HG02571 (cell line): ENCODE measurements at regions not wholly inside any gene's neighbourhood (a gene's known extent, or its start where the extent isn't known, plus 50 kb on each side); places are given as distances from the start of the nearest gene placed in this dataset.

Experiments used
- ATAC-seq: cut with Tn5 transposase; IDR thresholded peaks from one replicate; pipeline ENCODE4 v1.9.1; 2021; ENCODE audit warnings: mild to moderate bottlenecking, moderate library complexity; ENCODE audit not compliant: unreplicated experiment

GRCh38 chr5:159525117-159525516 is 194.8 kb upstream of the IL12B start:
- no peak for ATAC-seq

- ATAC-seq = no peak
These were observed 197.4 kb upstream of the IL12B start for GRCh38 chr5:159527546-159528254.

GRCh38 chr5:159531554-159532105 is 201.3 kb upstream of the IL12B start:
- ATAC-seq = no peak

- ATAC-seq = no peak
These were observed 202.9 kb upstream of the IL12B start for GRCh38 chr5:159533197-159533596.

GRCh38 chr5:159536166-159536565 is 205.9 kb upstream of the IL12B start:
- no peak for ATAC-seq

- no peak for ATAC-seq
These were observed 206.4 kb upstream of the IL12B start for GRCh38 chr5:159536646-159537045.

- no peak for ATAC-seq
These were observed 209.4 kb upstream of the IL12B start for GRCh38 chr5:159539678-159540077.

- ATAC-seq = no peak
These were observed 213.0 kb upstream of the IL12B start for GRCh38 chr5:159543326-159543725.

- no peak for ATAC-seq
These were observed 214.9 kb upstream of the IL12B start for GRCh38 chr5:159545156-159545555.

- no peak for ATAC-seq
These were observed 217.3 kb upstream of the IL12B start for GRCh38 chr5:159547466-159548195.

GRCh38 chr5:159548517-159548916 is 218.2 kb upstream of the IL12B start:
- ATAC-seq = no peak

GRCh38 chr5:159549046-159549445 is 218.8 kb upstream of the IL12B start:
- no peak for ATAC-seq

- no peak for ATAC-seq
These were observed 220.7 kb upstream of the IL12B start for GRCh38 chr5:159550951-159551350.

GRCh38 chr5:159552751-159553150 is 222.5 kb upstream of the IL12B start:
- no peak for ATAC-seq

GRCh38 chr5:159553792-159554191 is 223.5 kb upstream of the IL12B start:
- no peak for ATAC-seq

- ATAC-seq = no peak
These were observed 224.8 kb upstream of the IL12B start for GRCh38 chr5:159555084-159555483.

GRCh38 chr5:159559337-159559736 is 229.1 kb upstream of the IL12B start:
- ATAC-seq = no peak

- no peak for ATAC-seq
These were observed 229.8 kb upstream of the IL12B start for GRCh38 chr5:159560088-159560487.

- no peak for ATAC-seq
These were observed 233.7 kb upstream of the IL12B start for GRCh38 chr5:159564031-159564430.

GRCh38 chr5:159566832-159567231 is 236.5 kb upstream of the IL12B start:
- ATAC-seq = no peak

GRCh38 chr5:159567461-159567860 is 237.2 kb upstream of the IL12B start:
- no peak for ATAC-seq
